ENCODE measurements at regions not wholly inside any gene's neighbourhood (a gene's known extent, or its start where the extent isn't known, plus 50 kb on each side); places are given as distances from the start of the nearest gene placed in this dataset.

DNA sequence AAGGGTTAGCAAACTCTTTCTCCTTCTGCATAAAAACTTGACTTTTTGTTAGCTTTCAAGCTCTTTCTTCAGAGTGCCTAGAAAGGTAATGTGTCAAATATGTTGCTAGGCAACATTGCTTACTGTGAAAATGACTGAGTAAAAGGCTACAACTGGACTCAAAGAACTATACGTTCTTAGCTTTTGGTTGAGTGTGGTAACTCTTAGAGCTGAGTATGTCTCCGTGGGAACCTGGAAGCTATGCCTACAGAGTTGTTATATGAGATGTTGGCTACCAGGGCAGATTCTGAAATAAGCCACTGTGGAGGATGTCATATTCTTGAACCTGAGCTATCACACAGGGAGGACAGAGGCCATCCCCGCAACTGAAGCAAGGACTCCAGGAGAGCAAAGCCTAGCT is 105.5 kb downstream of the ARL6IP6 start:
- TF ChIP-seq, protein P1, sequence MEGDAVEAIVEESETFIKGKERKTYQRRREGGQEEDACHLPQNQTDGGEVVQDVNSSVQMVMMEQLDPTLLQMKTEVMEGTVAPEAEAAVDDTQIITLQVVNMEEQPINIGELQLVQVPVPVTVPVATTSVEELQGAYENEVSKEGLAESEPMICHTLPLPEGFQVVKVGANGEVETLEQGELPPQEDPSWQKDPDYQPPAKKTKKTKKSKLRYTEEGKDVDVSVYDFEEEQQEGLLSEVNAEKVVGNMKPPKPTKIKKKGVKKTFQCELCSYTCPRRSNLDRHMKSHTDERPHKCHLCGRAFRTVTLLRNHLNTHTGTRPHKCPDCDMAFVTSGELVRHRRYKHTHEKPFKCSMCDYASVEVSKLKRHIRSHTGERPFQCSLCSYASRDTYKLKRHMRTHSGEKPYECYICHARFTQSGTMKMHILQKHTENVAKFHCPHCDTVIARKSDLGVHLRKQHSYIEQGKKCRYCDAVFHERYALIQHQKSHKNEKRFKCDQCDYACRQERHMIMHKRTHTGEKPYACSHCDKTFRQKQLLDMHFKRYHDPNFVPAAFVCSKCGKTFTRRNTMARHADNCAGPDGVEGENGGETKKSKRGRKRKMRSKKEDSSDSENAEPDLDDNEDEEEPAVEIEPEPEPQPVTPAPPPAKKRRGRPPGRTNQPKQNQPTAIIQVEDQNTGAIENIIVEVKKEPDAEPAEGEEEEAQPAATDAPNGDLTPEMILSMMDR (IDR thresholded peaks at IDR 0.05): no peak
- no peak for TF ChIP-seq POLR2A (IDR thresholded peaks at IDR 0.05)
